GM23338 (cell line): ENCODE measurements at regions not wholly inside any gene's neighbourhood (a gene's known extent, or its start where the extent isn't known, plus 50 kb on each side); places are given as distances from the start of the nearest gene placed in this dataset.

ENCODE experiments used
- ATAC-seq: fragments of 200-7000 bp; cut with Tn5 transposase; 3 replicates; pipeline ENCODE4 v1.9.1; 2020
- DNase-seq: peaks from one replicate; pipeline ENCODE4 v3.0.0-alpha.2; 2015; ENCODE audit warnings: low spot score
- H2AFZ ChIP-seq: fragments of 200-600 bp; sonication (generic); 2 replicates; pipeline ENCODE4 v1.8.0; 2016; ENCODE audit warnings: antibody characterized with exemption, mild to moderate bottlenecking, moderate library complexity
- H3F3A ChIP-seq: fragments of 200-600 bp; sonication (generic); replicated peaks from 2 replicates; pipeline ENCODE4 v1.8.0; 2017; ENCODE audit warnings: antibody characterized with exemption, mixed run types, low read depth
- H3K27ac ChIP-seq: fragments of 200-600 bp; sonication (generic); 2 replicates; pipeline ENCODE4 v1.6.1; 2016; ENCODE audit warnings: low read depth
- H3K27me3 ChIP-seq: fragments of 200-600 bp; sonication (generic); 2 replicates; pipeline ENCODE4 v1.8.0; 2016; ENCODE audit warnings: mild to moderate bottlenecking, mixed run types, moderate library complexity; ENCODE audit not compliant: insufficient read depth
- H3K36me3 ChIP-seq: fragments of 200-600 bp; sonication (generic); 2 replicates; pipeline ENCODE4 v1.8.0; 2016; ENCODE audit warnings: mild to moderate bottlenecking; ENCODE audit not compliant: insufficient read depth
- H3K4me1 ChIP-seq: fragments of 200-600 bp; sonication (generic); 2 replicates; pipeline ENCODE4 v1.8.0; 2016; ENCODE audit warnings: mild to moderate bottlenecking, moderate library complexity; ENCODE audit not compliant: insufficient read depth
- H3K4me2 ChIP-seq: fragments of 200-600 bp; sonication (generic); 2 replicates; pipeline ENCODE4 v1.7.1; 2017; ENCODE audit warnings: mixed run types
- H3K4me3 ChIP-seq: fragments of 200-600 bp; sonication (generic); 2 replicates; pipeline ENCODE4 v1.6.1; 2016; ENCODE audit warnings: mixed run types
- H3K79me2 ChIP-seq: fragments of 200-600 bp; sonication (generic); replicated peaks from 2 replicates; pipeline ENCODE4 v1.8.0; 2017; ENCODE audit warnings: mild to moderate bottlenecking; ENCODE audit not compliant: insufficient read depth
- H3K9me2 ChIP-seq: fragments of 200-600 bp; sonication (generic); 2 replicates; pipeline ENCODE4 v1.8.0; 2017; ENCODE audit not compliant: insufficient read depth
- H4K20me1 ChIP-seq: fragments of 200-600 bp; sonication (generic); replicated peaks from 2 replicates; pipeline ENCODE4 v1.8.0; 2017; ENCODE audit warnings: mild to moderate bottlenecking; ENCODE audit not compliant: insufficient read depth
- H3K27ac Mint-ChIP-seq: 2 replicates; pipeline ENCODE4 v1.8.0; 2020; ENCODE audit warnings: inconsistent platforms, mild to moderate bottlenecking, moderate library complexity, mixed read lengths
- H3K27me3 Mint-ChIP-seq: 3 replicates; pipeline ENCODE4 v1.8.0; 2022; ENCODE audit warnings: low read depth, mild to moderate bottlenecking, moderate library complexity, mixed read lengths, inconsistent platforms; ENCODE audit not compliant: insufficient read depth, poor library complexity
- H3K36me3 Mint-ChIP-seq: 3 replicates; pipeline ENCODE4 v1.8.0; 2021; ENCODE audit warnings: low read depth, mild to moderate bottlenecking, inconsistent platforms, moderate library complexity, mixed read lengths
- H3K4me1 Mint-ChIP-seq: 3 replicates; pipeline ENCODE4 v1.8.0; 2020; ENCODE audit warnings: mild to moderate bottlenecking, inconsistent platforms, mixed read lengths
- H3K4me3 Mint-ChIP-seq: 3 replicates; pipeline ENCODE4 v1.8.0; 2021; ENCODE audit warnings: moderate library complexity, mild to moderate bottlenecking, inconsistent platforms, mixed read lengths
- H3K9me3 Mint-ChIP-seq: 3 replicates; pipeline ENCODE4 v1.8.0; 2020; ENCODE audit warnings: moderate library complexity, mild to moderate bottlenecking, inconsistent platforms, mixed read lengths
- CREB1 ChIP-seq: fragments of 250-450 bp; sonication (Bioruptor Pico); IDR thresholded peaks from 2 replicates; pipeline ENCODE4 v1.5.0; 2020; ENCODE audit warnings: low read depth, mild to moderate bottlenecking, moderate library complexity
- EZH2 ChIP-seq: fragments of 200-600 bp; sonication (generic); IDR thresholded peaks from one replicate; pipeline ENCODE4 v1.8.0; 2017; ENCODE audit warnings: antibody characterized with exemption, mild to moderate bottlenecking, low read depth; ENCODE audit not compliant: unreplicated experiment
- EZH2phosphoT487 ChIP-seq: fragments of 200-600 bp; sonication (generic); IDR thresholded peaks from one replicate; pipeline ENCODE4 v1.8.1; 2018; ENCODE audit warnings: antibody characterized with exemption; ENCODE audit not compliant: unreplicated experiment
- JUNB ChIP-seq: IDR thresholded peaks from one replicate; pipeline ENCODE4 v1.6.1; 2016; ENCODE audit warnings: antibody characterized with exemption; ENCODE audit not compliant: unreplicated experiment
- POLR2AphosphoS5 ChIP-seq: IDR thresholded peaks from 2 replicates; pipeline ENCODE4 v1.6.1; 2016; ENCODE audit warnings: antibody characterized with exemption, low read depth
- ZNF331 ChIP-seq: fragments of 250-450 bp; sonication (Bioruptor Pico); IDR thresholded peaks from 2 replicates; pipeline ENCODE4 v1.5.0; 2020; ENCODE audit warnings: low read depth, mild to moderate bottlenecking, moderate library complexity
- TF ChIP-seq, protein P1 (sequence below), 2 experiments: fragments of 200-600 bp in 1 of 2; sonication (generic) in 1 of 2; conservative IDR thresholded peaks; 2 replicates each; pipeline versions ENCODE4 v1.5.1 to v1.6.1; 2016 to 2017; ENCODE audit warnings: antibody characterized with exemption in 2 of 2, low read depth in 2 of 2, mild to moderate bottlenecking in 2 of 2, moderate library complexity in 1 of 2
- TF ChIP-seq, protein P2 (sequence below): fragments of 250-450 bp; sonication (Bioruptor Pico); IDR thresholded peaks from 2 replicates; pipeline ENCODE4 v1.5.0; 2020; ENCODE audit warnings: mild to moderate bottlenecking, moderate library complexity
- TF ChIP-seq, protein P3 (sequence below): IDR thresholded peaks from 2 replicates; pipeline ENCODE4 v1.6.1; 2016; ENCODE audit warnings: antibody characterized with exemption

DNA sequence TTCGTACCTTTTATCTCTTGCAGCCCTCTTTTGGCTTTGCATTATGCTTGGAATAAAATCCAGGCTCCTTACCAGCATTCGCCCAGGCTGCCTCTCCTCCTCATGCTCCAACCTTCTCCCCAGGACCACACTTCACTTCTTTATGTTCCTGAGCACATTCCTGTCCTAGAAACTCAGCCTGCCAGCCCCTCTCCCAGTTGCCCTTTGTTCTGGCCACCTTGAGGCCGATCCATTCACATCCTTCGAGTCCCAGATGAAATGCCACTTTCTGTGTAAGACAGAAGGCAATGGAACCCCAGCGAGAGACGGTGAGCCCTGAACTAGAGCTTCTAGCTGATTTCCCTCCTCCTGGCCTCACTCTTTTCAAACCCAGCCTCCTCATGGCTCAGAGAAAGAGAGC is 73.0 kb upstream of the NTM start:
- H3K4me1 Mint-ChIP-seq: peaks cover 37% of the 10 kb centered on the region
- H3K27ac Mint-ChIP-seq: no peak overlapping the region
- Histone ChIP-seq H4K20me1 (peaks cover 16% of the 10 kb centered on the region), H3K79me2 (peaks cover 56% of the 10 kb centered on the region), H3K4me1 (peaks cover 61% of the 10 kb centered on the region), H3F3A (peaks cover 4% of the 10 kb centered on the region), H2AFZ (no peak overlapping the region), H3K4me3 (no peak overlapping the region), H3K27ac (no peak overlapping the region), H3K4me2 (no peak overlapping the region), H3K9me2 (no peaks in the 10 kb centered on the region), H3K36me3 (peaks cover 21% of the 10 kb centered on the region), H3K27me3 (no peaks in the 10 kb centered on the region)
- peaks cover 51% of the 10 kb centered on the region for H3K36me3 Mint-ChIP-seq
- DNase-seq (peak; percentile 48), ATAC-seq (peak; percentile 72)
- H3K27me3 Mint-ChIP-seq: peaks cover 2% of the 10 kb centered on the region
- TF ChIP-seq, protein P1, sequence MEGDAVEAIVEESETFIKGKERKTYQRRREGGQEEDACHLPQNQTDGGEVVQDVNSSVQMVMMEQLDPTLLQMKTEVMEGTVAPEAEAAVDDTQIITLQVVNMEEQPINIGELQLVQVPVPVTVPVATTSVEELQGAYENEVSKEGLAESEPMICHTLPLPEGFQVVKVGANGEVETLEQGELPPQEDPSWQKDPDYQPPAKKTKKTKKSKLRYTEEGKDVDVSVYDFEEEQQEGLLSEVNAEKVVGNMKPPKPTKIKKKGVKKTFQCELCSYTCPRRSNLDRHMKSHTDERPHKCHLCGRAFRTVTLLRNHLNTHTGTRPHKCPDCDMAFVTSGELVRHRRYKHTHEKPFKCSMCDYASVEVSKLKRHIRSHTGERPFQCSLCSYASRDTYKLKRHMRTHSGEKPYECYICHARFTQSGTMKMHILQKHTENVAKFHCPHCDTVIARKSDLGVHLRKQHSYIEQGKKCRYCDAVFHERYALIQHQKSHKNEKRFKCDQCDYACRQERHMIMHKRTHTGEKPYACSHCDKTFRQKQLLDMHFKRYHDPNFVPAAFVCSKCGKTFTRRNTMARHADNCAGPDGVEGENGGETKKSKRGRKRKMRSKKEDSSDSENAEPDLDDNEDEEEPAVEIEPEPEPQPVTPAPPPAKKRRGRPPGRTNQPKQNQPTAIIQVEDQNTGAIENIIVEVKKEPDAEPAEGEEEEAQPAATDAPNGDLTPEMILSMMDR (conservative IDR thresholded peaks at IDR 0.05; ENCODE audit: low read depth in 2 of 2): no peak
- no peak overlapping the region for H3K4me3 Mint-ChIP-seq
- H3K9me3 Mint-ChIP-seq: no peaks in the 10 kb centered on the region; the same call in 1 of the 3 replicates

DNA sequence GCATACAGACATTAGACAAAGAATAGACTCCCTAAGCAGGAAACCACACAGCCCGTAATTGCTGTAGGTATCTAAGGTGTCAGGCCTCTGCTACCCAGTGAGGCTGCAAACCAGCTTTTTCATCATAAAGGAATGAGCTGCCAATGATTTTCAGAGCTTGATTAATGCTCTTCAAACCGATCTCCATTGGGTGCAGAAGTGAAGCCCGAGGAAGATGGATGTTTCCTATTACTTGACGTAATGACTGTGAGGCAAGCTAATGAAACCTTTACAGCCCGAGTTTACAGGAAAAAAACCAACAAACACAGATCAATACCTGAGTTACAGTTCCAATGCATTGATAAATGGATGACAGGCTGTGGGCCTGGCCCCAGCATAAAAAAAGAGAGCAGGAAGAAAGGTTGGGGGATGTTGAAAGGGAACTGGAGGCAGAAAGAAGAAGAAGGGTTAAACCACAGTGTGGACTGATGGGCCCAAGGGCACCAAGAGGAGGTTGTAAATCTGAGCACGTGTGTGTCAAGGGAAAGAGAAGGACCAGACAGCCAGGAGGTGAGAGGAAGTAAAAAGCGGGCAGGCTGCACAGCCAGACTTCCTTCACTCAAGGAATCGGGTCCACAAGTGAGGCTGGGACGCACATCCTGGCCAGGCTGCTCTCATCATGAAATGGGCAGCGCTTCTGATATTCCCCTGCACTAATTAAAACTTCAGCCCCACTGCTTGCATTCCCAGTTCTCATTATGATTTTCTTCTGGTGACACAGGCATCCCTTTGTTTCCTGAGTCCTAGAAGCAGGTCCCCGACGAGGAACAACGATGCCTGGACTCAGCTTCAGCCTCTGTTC is 70.6 kb upstream of the NTM start:
- Mint-ChIP-seq H3K4me3 (no peak overlapping the region), H3K9me3 (no peaks in the 10 kb centered on the region; the same call in 1 of the 3 replicates), H3K36me3 (peaks cover 43% of the 10 kb centered on the region), H3K27ac (no peak overlapping the region), H3K27me3 (peaks cover 2% of the 10 kb centered on the region), H3K4me1 (peaks cover 30% of the 10 kb centered on the region)
- Histone ChIP-seq H3K27me3 (no peaks in the 10 kb centered on the region), H3F3A (0 out of 2 replicates have a peak, but pooled peaks cover 9% of the 10 kb centered on the region), H3K79me2 (peaks cover 34% of the 10 kb centered on the region), H4K20me1 (peaks cover 12% of the 10 kb centered on the region; the same call in 1 of the 2 replicates), H2AFZ (no peak overlapping the region), H3K36me3 (peaks cover 12% of the 10 kb centered on the region; the same call in 1 of the 2 replicates), H3K4me3 (no peak overlapping the region), H3K4me1 (peaks cover 47% of the 10 kb centered on the region), H3K4me2 (no peak overlapping the region), H3K27ac (no peak overlapping the region), H3K9me2 (0 out of 2 replicates have a peak, but pooled peaks cover 7% of the 10 kb centered on the region)
- no peak for DNase-seq
- no peak for ATAC-seq
- TF ChIP-seq, protein P2, sequence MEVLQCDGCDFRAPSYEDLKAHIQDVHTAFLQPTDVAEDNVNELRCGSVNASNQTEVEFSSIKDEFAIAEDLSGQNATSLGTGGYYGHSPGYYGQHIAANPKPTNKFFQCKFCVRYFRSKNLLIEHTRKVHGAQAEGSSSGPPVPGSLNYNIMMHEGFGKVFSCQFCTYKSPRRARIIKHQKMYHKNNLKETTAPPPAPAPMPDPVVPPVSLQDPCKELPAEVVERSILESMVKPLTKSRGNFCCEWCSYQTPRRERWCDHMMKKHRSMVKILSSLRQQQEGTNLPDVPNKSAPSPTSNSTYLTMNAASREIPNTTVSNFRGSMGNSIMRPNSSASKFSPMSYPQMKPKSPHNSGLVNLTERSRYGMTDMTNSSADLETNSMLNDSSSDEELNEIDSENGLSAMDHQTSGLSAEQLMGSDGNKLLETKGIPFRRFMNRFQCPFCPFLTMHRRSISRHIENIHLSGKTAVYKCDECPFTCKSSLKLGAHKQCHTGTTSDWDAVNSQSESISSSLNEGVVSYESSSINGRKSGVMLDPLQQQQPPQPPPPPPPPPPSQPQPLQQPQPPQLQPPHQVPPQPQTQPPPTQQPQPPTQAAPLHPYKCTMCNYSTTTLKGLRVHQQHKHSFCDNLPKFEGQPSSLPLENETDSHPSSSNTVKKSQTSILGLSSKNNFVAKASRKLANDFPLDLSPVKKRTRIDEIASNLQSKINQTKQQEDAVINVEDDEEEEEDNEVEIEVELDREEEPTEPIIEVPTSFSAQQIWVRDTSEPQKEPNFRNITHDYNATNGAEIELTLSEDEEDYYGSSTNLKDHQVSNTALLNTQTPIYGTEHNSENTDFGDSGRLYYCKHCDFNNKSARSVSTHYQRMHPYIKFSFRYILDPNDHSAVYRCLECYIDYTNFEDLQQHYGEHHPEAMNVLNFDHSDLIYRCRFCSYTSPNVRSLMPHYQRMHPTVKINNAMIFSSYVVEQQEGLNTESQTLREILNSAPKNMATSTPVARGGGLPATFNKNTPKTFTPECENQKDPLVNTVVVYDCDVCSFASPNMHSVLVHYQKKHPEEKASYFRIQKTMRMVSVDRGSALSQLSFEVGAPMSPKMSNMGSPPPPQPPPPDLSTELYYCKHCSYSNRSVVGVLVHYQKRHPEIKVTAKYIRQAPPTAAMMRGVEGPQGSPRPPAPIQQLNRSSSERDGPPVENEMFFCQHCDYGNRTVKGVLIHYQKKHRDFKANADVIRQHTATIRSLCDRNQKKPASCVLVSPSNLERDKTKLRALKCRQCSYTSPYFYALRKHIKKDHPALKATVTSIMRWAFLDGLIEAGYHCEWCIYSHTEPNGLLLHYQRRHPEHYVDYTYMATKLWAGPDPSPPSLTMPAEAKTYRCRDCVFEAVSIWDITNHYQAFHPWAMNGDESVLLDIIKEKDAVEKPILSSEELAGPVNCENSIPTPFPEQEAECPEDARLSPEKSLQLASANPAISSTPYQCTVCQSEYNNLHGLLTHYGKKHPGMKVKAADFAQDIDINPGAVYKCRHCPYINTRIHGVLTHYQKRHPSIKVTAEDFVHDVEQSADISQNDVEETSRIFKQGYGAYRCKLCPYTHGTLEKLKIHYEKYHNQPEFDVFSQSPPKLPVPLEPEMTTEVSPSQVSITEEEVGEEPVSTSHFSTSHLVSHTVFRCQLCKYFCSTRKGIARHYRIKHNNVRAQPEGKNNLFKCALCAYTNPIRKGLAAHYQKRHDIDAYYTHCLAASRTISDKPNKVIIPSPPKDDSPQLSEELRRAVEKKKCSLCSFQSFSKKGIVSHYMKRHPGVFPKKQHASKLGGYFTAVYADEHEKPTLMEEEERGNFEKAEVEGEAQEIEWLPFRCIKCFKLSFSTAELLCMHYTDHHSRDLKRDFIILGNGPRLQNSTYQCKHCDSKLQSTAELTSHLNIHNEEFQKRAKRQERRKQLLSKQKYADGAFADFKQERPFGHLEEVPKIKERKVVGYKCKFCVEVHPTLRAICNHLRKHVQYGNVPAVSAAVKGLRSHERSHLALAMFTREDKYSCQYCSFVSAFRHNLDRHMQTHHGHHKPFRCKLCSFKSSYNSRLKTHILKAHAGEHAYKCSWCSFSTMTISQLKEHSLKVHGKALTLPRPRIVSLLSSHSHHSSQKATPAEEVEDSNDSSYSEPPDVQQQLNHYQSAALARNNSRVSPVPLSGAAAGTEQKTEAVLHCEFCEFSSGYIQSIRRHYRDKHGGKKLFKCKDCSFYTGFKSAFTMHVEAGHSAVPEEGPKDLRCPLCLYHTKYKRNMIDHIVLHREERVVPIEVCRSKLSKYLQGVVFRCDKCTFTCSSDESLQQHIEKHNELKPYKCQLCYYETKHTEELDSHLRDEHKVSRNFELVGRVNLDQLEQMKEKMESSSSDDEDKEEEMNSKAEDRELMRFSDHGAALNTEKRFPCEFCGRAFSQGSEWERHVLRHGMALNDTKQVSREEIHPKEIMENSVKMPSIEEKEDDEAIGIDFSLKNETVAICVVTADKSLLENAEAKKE (CRISPR knock-in tag): no peak
- TF ChIP-seq CREB1 (CRISPR knock-in tag): no peak
- no peak for TF ChIP-seq EZH2phosphoT487
- TF ChIP-seq, protein P3, sequence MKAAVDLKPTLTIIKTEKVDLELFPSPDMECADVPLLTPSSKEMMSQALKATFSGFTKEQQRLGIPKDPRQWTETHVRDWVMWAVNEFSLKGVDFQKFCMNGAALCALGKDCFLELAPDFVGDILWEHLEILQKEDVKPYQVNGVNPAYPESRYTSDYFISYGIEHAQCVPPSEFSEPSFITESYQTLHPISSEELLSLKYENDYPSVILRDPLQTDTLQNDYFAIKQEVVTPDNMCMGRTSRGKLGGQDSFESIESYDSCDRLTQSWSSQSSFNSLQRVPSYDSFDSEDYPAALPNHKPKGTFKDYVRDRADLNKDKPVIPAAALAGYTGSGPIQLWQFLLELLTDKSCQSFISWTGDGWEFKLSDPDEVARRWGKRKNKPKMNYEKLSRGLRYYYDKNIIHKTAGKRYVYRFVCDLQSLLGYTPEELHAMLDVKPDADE: no peak
- TF ChIP-seq ZNF331 (CRISPR knock-in tag): no peak
- no peak for TF ChIP-seq POLR2AphosphoS5
- TF ChIP-seq EZH2: no peak
- TF ChIP-seq JUNB: no peak
